K562 (cell line): ENCODE measurements at regions not wholly inside any gene's neighbourhood (a gene's known extent, or its start where the extent isn't known, plus 50 kb on each side); places are given as distances from the start of the nearest gene placed in this dataset.

Source experiments
- ATF2 ChIP-seq: sonication (generic); formaldehyde crosslinking; IDR thresholded peaks from 2 replicates; pipeline ENCODE4 v1.8.1; 2022; ENCODE audit warnings: missing genetic modification reagents
- HLTF ChIP-seq: fragments of 450-650 bp; IDR thresholded peaks from 2 replicates; pipeline ENCODE4 v1.6.1; 2016
- NR3C1 ChIP-seq: sonication (generic); formaldehyde crosslinking; IDR thresholded peaks from 2 replicates; pipeline ENCODE4 v1.8.1; 2022; ENCODE audit warnings: missing genetic modification reagents
- TOE1 ChIP-seq, 2 experiments: fragments of 450-650 bp in 1 of 2; sonication (generic) in 1 of 2; formaldehyde crosslinking in 1 of 2; IDR thresholded peaks; 2 replicates each; pipeline versions ENCODE4 v1.7.1 to v1.8.0; 2016 to 2022; ENCODE audit warnings: borderline replicate concordance in 2 of 2, mild to moderate bottlenecking in 2 of 2, antibody characterized with exemption in 1 of 2, inconsistent platforms in 1 of 2, low read depth in 1 of 2, missing genetic modification reagents in 1 of 2, moderate library complexity in 1 of 2
- TF ChIP-seq, protein P1 (sequence below), 3 experiments: IDR thresholded peaks in 2 of 3; conservative IDR thresholded peaks in 1 of 3; 2 replicates each; pipeline ENCODE4 v1.5.1; 2011 to 2012; ENCODE audit warnings: low read length in 3 of 3, mild to moderate bottlenecking in 3 of 3, control low read depth in 2 of 3, improper control_type of control experiment in 1 of 3, inconsistent platforms in 1 of 3, low read depth in 1 of 3, mixed read lengths in 1 of 3, moderate library complexity in 1 of 3; ENCODE audit not compliant: insufficient read depth in 2 of 3

GRCh38 chr3:59316688-59317275 is 267.0 kb upstream of the CFAP20DC start:
- TF ChIP-seq, protein P1, sequence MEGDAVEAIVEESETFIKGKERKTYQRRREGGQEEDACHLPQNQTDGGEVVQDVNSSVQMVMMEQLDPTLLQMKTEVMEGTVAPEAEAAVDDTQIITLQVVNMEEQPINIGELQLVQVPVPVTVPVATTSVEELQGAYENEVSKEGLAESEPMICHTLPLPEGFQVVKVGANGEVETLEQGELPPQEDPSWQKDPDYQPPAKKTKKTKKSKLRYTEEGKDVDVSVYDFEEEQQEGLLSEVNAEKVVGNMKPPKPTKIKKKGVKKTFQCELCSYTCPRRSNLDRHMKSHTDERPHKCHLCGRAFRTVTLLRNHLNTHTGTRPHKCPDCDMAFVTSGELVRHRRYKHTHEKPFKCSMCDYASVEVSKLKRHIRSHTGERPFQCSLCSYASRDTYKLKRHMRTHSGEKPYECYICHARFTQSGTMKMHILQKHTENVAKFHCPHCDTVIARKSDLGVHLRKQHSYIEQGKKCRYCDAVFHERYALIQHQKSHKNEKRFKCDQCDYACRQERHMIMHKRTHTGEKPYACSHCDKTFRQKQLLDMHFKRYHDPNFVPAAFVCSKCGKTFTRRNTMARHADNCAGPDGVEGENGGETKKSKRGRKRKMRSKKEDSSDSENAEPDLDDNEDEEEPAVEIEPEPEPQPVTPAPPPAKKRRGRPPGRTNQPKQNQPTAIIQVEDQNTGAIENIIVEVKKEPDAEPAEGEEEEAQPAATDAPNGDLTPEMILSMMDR (IDR thresholded peaks at IDR 0.05 in 2 of 3, conservative IDR thresholded peaks at IDR 0.05 in 1 of 3; ENCODE audit: insufficient read depth in 2 of 3, low read depth in 1 of 3, low read length in 3 of 3) = no peak
- no peak for TF ChIP-seq HLTF
- no peak for TF ChIP-seq TOE1 (IDR thresholded peaks at IDR 0.05; ENCODE audit: borderline replicate concordance)
- TF ChIP-seq TOE1 (CRISPR knock-in tag; IDR thresholded peaks at IDR 0.05; ENCODE audit: borderline replicate concordance, low read depth) = no peak
- TF ChIP-seq NR3C1 (CRISPR knock-in tag) = no peak
- no peak for TF ChIP-seq ATF2 (CRISPR knock-in tag)
